ENCODE measurements at regions not wholly inside any gene's neighbourhood (a gene's known extent, or its start where the extent isn't known, plus 50 kb on each side); places are given as distances from the start of the nearest gene placed in this dataset.
A peak's percentile ranks its signal among the peaks of the same experiment; 100 is the strongest.

- TF ChIP-seq CTCF (conservative IDR thresholded peaks at IDR 0.05), result peak; percentile 20; the same call in 1 of the 2 replicates
- no peak overlapping the region for H3K27ac ChIP-seq
Observed at GRCh38 chr20:52539891-52540290, 348.3 kb upstream of the ZFP64 start.

GRCh38 chr20:52536841-52537400, 345.3 kb upstream of the ZFP64 start:
- no peak for TF ChIP-seq CTCF (conservative IDR thresholded peaks at IDR 0.05)
- H3K27ac ChIP-seq, result no peak overlapping the region

- TF ChIP-seq CTCF (conservative IDR thresholded peaks at IDR 0.05), result no peak
- no peak overlapping the region for H3K27ac ChIP-seq
Observed at GRCh38 chr20:52536040-52536439, 344.5 kb upstream of the ZFP64 start.

GRCh38 chr20:52534616-52535015, 343.0 kb upstream of the ZFP64 start:
- no peak overlapping the region for H3K27ac ChIP-seq
- no peak for TF ChIP-seq CTCF (conservative IDR thresholded peaks at IDR 0.05)

GRCh38 chr20:52533401-52533800, 341.8 kb upstream of the ZFP64 start:
- TF ChIP-seq CTCF (conservative IDR thresholded peaks at IDR 0.05), result no peak
- H3K27ac ChIP-seq, result no peak overlapping the region

- H3K27ac ChIP-seq, result no peak overlapping the region
- TF ChIP-seq CTCF (conservative IDR thresholded peaks at IDR 0.05), result no peak
Observed at GRCh38 chr20:52532674-52533073, 341.1 kb upstream of the ZFP64 start.

- no peak for TF ChIP-seq CTCF (conservative IDR thresholded peaks at IDR 0.05)
- H3K27ac ChIP-seq, result no peak overlapping the region
Observed at GRCh38 chr20:52530571-52530970, 339.0 kb upstream of the ZFP64 start.

All from VCaP (cell line).